ENCODE measurements at regions not wholly inside any gene's neighbourhood (a gene's known extent, or its start where the extent isn't known, plus 50 kb on each side); places are given as distances from the start of the nearest gene placed in this dataset.

GRCh38 chr5:175113947-175114346 lies 330.0 kb downstream of the DRD1 start:
- TF ChIP-seq EZH2phosphoT487 (IDR thresholded peaks at IDR 0.05; ENCODE audit: insufficient read depth, low read depth) (no peak), EZH2 (IDR thresholded peaks at IDR 0.05; ENCODE audit: insufficient read depth, poor library complexity, severe bottlenecking) (no peak)
